Activated T-cell treated with anti-CD3 and anti-CD28 coated beads, Interleukin-2, amount 50 U/mL, for 72 hours (primary cell): ENCODE measurements at regions not wholly inside any gene's neighbourhood (a gene's known extent, or its start where the extent isn't known, plus 50 kb on each side); places are given as distances from the start of the nearest gene placed in this dataset.
A peak's percentile ranks its signal among the peaks of the same experiment; 100 is the strongest.
"Not testable (repeated sequence)": the region's sequence is repeated elsewhere in the genome, so short reads cannot be mapped to it uniquely, and the experiment has no call there.

Source experiments
- ATAC-seq, 2 donors: fragments of 150-1000 bp; cut with Tn5 transposase; replicated peaks in 1 of 2; 2 replicates each; pipeline ENCODE4 v1.10.0; 2021; ENCODE audit warnings: moderate library complexity in 2 of 2, mild to moderate bottlenecking in 1 of 2
- DNase-seq, 2 donors: peaks; one replicate each; pipeline ENCODE4 v3.0.0; 2021 to 2022; ENCODE audit warnings: mixed read lengths in 1 of 2
- H3K27ac Mint-ChIP-seq: one replicate; pipeline ENCODE4 v1.8.0; 2022; ENCODE audit warnings: mild to moderate bottlenecking, moderate library complexity, mixed read lengths
- H3K27me3 Mint-ChIP-seq: one replicate; pipeline ENCODE4 v1.8.0; 2022; ENCODE audit warnings: low read depth, mixed read lengths
- H3K36me3 Mint-ChIP-seq, 2 donors: one replicate each; pipeline ENCODE4 v1.8.0; 2022; ENCODE audit warnings: mixed read lengths in 2 of 2, mild to moderate bottlenecking in 1 of 2; ENCODE audit not compliant: insufficient read depth in 2 of 2
- H3K4me1 Mint-ChIP-seq: one replicate; pipeline ENCODE4 v1.8.0; 2022; ENCODE audit warnings: low read depth, mixed read lengths
- H3K4me3 Mint-ChIP-seq, 2 donors: one replicate each; pipeline ENCODE4 v1.8.0; 2022; ENCODE audit warnings: mild to moderate bottlenecking in 2 of 2, mixed read lengths in 2 of 2, moderate library complexity in 2 of 2
- H3K9me3 Mint-ChIP-seq, 2 donors: one replicate each; pipeline ENCODE4 v1.8.0; 2022; ENCODE audit warnings: mixed read lengths in 2 of 2

GRCh38 chr2:8335801-8336200 lies 346.1 kb upstream of the ID2 start:
- peaks cover 3 to 5% of the 10 kb centered on the region in 2 donors for H3K9me3 Mint-ChIP-seq
- H3K4me3 Mint-ChIP-seq = no peak overlapping the region
- H3K27me3 Mint-ChIP-seq = peaks cover 11% of the 10 kb centered on the region
- ATAC-seq = no peak
- no peak overlapping the region for H3K27ac Mint-ChIP-seq
- H3K4me1 Mint-ChIP-seq = peaks cover 15% of the 10 kb centered on the region
- peaks cover 0 to 5% of the 10 kb centered on the region in 2 donors for H3K36me3 Mint-ChIP-seq
- DNase-seq = no peak

- peaks cover 5% of the 10 kb centered on the region in 2 donors for H3K9me3 Mint-ChIP-seq
These were observed 344.5 kb upstream of the ID2 start for GRCh38 chr2:8337321-8337720.

GRCh38 chr2:8342407-8342806 lies 339.4 kb upstream of the ID2 start:
- ATAC-seq = no peak
- no peaks in the 10 kb centered on the region for H3K27me3 Mint-ChIP-seq
- H3K9me3 Mint-ChIP-seq = peaks cover 3 to 4% of the 10 kb centered on the region in 2 donors

More at GRCh38 chr2:8337321-8337720, 344.5 kb upstream of the ID2 start:
- Mint-ChIP-seq H3K36me3 (peaks cover 3 to 5% of the 10 kb centered on the region in 2 donors), H3K27me3 (peaks cover 11% of the 10 kb centered on the region), H3K4me1 (peaks cover 15% of the 10 kb centered on the region), H3K4me3 (peak overlapping the region; percentile 50 to 66), H3K27ac (peak overlapping the region; percentile 6)
- peak; percentile 34 to 49 for DNase-seq
- peak; percentile 100 for ATAC-seq

GRCh38 chr2:8343031-8343430 lies 338.8 kb upstream of the ID2 start:
- H3K9me3 Mint-ChIP-seq = peaks cover 2 to 3% of the 10 kb centered on the region in 2 donors
- H3K27ac Mint-ChIP-seq = no peak overlapping the region
- H3K4me1 Mint-ChIP-seq = peaks cover 1% of the 10 kb centered on the region
- ATAC-seq (no peak), DNase-seq (no peak)
- no peak overlapping the region for H3K4me3 Mint-ChIP-seq
- no peaks in the 10 kb centered on the region for H3K27me3 Mint-ChIP-seq
- H3K36me3 Mint-ChIP-seq = peaks cover 0 to 4% of the 10 kb centered on the region in 2 donors

More at GRCh38 chr2:8342407-8342806, 339.4 kb upstream of the ID2 start:
- H3K36me3 Mint-ChIP-seq = peaks cover 3 to 4% of the 10 kb centered on the region in 2 donors
- DNase-seq = no peak
- no peak overlapping the region for H3K27ac Mint-ChIP-seq
- no peak overlapping the region for H3K4me3 Mint-ChIP-seq
- peaks cover 7% of the 10 kb centered on the region for H3K4me1 Mint-ChIP-seq

GRCh38 chr2:8344144-8345097 lies 337.4 kb upstream of the ID2 start:
- Mint-ChIP-seq H3K36me3 (peaks cover 0 to 4% of the 10 kb centered on the region in 2 donors), H3K4me1 (no peaks in the 10 kb centered on the region)
- ATAC-seq = no peak

GRCh38 chr2:8345200-8345599 lies 336.7 kb upstream of the ID2 start:
- ATAC-seq = no peak
- DNase-seq = no peak
- H3K27ac Mint-ChIP-seq = no peak overlapping the region

More at GRCh38 chr2:8344144-8345097, 337.4 kb upstream of the ID2 start:
- H3K27me3 Mint-ChIP-seq = no peaks in the 10 kb centered on the region
- H3K4me3 Mint-ChIP-seq = no peak overlapping the region
- peaks cover 2 to 3% of the 10 kb centered on the region in 2 donors for H3K9me3 Mint-ChIP-seq
- no peak for DNase-seq
- no peak overlapping the region for H3K27ac Mint-ChIP-seq

GRCh38 chr2:8346208-8346607 lies 335.6 kb upstream of the ID2 start:
- Mint-ChIP-seq H3K27ac (no peak overlapping the region), H3K9me3 (peaks cover 0 to 2% of the 10 kb centered on the region in 2 donors), H3K36me3 (peaks cover 0 to 1% of the 10 kb centered on the region in 2 donors), H3K4me3 (peak overlapping the region in 1 of 2 donors; percentile 3), H3K27me3 (no peaks in the 10 kb centered on the region), H3K4me1 (no peaks in the 10 kb centered on the region)
- ATAC-seq (peak; percentile 44 to 74), DNase-seq (no peak)

More at GRCh38 chr2:8345200-8345599, 336.7 kb upstream of the ID2 start:
- Mint-ChIP-seq H3K4me1 (no peaks in the 10 kb centered on the region), H3K27me3 (no peaks in the 10 kb centered on the region), H3K9me3 (peaks cover 2 to 3% of the 10 kb centered on the region in 2 donors), H3K36me3 (peaks cover 0 to 4% of the 10 kb centered on the region in 2 donors), H3K4me3 (no peak overlapping the region)

- Mint-ChIP-seq H3K9me3 (peaks cover 0 to 2% of the 10 kb centered on the region in 2 donors), H3K4me3 (peak overlapping the region in 1 of 2 donors; percentile 3), H3K36me3 (peaks cover 0 to 1% of the 10 kb centered on the region in 2 donors), H3K27me3 (peaks cover 3% of the 10 kb centered on the region), H3K27ac (no peak overlapping the region), H3K4me1 (no peaks in the 10 kb centered on the region)
- DNase-seq = no peak
- no peak for ATAC-seq
These were observed 335.0 kb upstream of the ID2 start for GRCh38 chr2:8346706-8347430.

GRCh38 chr2:8348911-8349310 lies 332.9 kb upstream of the ID2 start:
- not testable (repeated sequence) for H3K9me3 Mint-ChIP-seq, H3K4me1 Mint-ChIP-seq, H3K36me3 Mint-ChIP-seq, DNase-seq, H3K4me3 Mint-ChIP-seq, H3K27ac Mint-ChIP-seq, ATAC-seq
- peaks cover 12% of the 10 kb centered on the region for H3K27me3 Mint-ChIP-seq

- no peak overlapping the region for H3K4me3 Mint-ChIP-seq
- no peaks in the 10 kb centered on the region for H3K4me1 Mint-ChIP-seq
- H3K27me3 Mint-ChIP-seq = peaks cover 21% of the 10 kb centered on the region
- DNase-seq (no peak), ATAC-seq (no peak)
- H3K36me3 Mint-ChIP-seq = no peaks in the 10 kb centered on the region
- no peak overlapping the region for H3K27ac Mint-ChIP-seq
- no peaks in the 10 kb centered on the region for H3K9me3 Mint-ChIP-seq
These were observed 329.6 kb upstream of the ID2 start for GRCh38 chr2:8352296-8352695.

- H3K27me3 Mint-ChIP-seq = peaks cover 21% of the 10 kb centered on the region
- ATAC-seq = no peak
These were observed 328.9 kb upstream of the ID2 start for GRCh38 chr2:8352989-8353388.

GRCh38 chr2:8355102-8355859 lies 326.6 kb upstream of the ID2 start:
- ATAC-seq = no peak
- Mint-ChIP-seq H3K36me3 (no peaks in the 10 kb centered on the region), H3K4me3 (no peak overlapping the region), H3K27ac (no peak overlapping the region), H3K27me3 (peaks cover 21% of the 10 kb centered on the region), H3K9me3 (no peaks in the 10 kb centered on the region), H3K4me1 (no peaks in the 10 kb centered on the region)
- DNase-seq = no peak

More at GRCh38 chr2:8352989-8353388, 328.9 kb upstream of the ID2 start:
- no peaks in the 10 kb centered on the region for H3K4me1 Mint-ChIP-seq
- no peak overlapping the region for H3K4me3 Mint-ChIP-seq
- H3K9me3 Mint-ChIP-seq = no peaks in the 10 kb centered on the region
- H3K27ac Mint-ChIP-seq = no peak overlapping the region
- no peaks in the 10 kb centered on the region for H3K36me3 Mint-ChIP-seq
- DNase-seq = no peak
